Erythroblast (primary cell): ENCODE measurements at regions not wholly inside any gene's neighbourhood (a gene's known extent, or its start where the extent isn't known, plus 50 kb on each side); places are given as distances from the start of the nearest gene placed in this dataset.

ENCODE experiments used
- GATA1 ChIP-seq: IDR thresholded peaks from 2 replicates; pipeline ENCODE4 v1.6.1; 2011; ENCODE audit warnings: low read depth, mild to moderate bottlenecking, control low read depth, low read length, moderate library complexity
- POLR2A ChIP-seq: IDR thresholded peaks from 2 replicates; pipeline ENCODE4 v1.6.1; 2011; ENCODE audit warnings: mild to moderate bottlenecking, low read length

DNA sequence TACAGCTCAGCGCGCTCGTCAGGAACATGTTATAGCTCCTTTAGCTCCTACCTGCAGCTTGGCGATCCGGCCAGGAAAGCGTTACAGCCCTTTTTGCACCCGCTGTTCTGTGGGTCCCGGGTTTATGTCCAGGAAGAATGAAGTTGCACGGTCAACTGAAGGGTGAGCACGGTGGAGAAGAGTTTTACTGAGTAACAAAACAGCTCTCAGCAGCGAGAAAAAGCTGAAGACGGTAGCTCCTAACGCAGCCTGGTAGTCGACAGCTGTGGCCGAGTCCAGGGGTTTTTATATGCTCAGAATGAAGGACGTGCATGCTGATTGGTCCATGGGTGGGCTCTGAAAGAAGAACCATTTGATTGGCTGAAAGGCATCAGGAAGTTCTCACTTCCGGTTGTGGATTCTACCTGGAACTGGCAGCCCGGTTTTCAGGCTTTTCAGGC is 1830.1 kb upstream of the NUDT12 start:
- no peak for TF ChIP-seq POLR2A
- no peak for TF ChIP-seq GATA1
